ENCODE measurements at regions not wholly inside any gene's neighbourhood (a gene's known extent, or its start where the extent isn't known, plus 50 kb on each side); places are given as distances from the start of the nearest gene placed in this dataset.

DNA sequence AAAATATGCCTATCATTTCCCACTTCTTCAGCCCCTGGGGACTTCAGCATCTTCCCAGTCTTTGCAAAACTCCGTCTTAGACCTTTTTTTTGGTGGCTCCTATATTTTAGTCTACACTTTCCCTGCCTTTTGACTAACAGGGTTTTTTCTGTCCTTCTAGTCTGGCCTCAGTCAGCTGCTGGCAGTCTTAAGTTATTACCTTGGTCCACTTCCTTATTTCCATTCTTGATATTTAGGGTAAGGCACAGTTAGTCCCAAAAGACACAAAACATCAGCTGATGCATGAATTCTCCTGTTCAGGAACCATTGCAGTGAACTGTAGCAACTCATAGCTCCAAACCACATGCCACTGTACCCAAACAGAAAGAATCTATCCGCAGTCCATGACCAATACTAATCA, 234.6 kb upstream of the RFC3 start:
- no peak for TF ChIP-seq CTCF (conservative IDR thresholded peaks at IDR 0.05)
- no peak for TF ChIP-seq ZFX (IDR thresholded peaks at IDR 0.05)

Data from C4-2B (cell line).